ENCODE measurements at regions not wholly inside any gene's neighbourhood (a gene's known extent, or its start where the extent isn't known, plus 50 kb on each side); places are given as distances from the start of the nearest gene placed in this dataset.

DNA sequence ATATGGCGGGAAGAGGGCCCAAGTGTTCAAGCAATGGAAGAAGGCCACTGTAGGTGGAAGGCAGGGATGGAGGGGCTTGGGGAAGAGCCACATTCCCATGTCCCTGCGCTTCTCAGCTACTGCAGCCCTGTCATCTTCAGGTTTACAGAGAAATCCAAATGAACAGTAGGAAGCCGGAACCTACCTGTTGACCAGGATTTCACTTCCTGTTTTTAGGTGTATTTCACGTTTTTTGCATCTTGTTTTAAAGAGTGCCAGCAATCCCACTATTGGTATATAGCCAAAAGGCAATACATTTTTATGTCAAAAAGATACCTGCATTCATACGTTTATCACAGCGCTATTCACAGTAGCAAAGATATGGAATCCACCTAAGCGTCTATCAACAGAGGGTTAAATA is 159.2 kb downstream of the SLC35B3 start:
- no peak for TF ChIP-seq POLR2A (IDR thresholded peaks at IDR 0.05)
- TF ChIP-seq CTCF (IDR thresholded peaks at IDR 0.05) = no peak
- TF ChIP-seq POLR2AphosphoS5 (IDR thresholded peaks at IDR 0.05) = no peak
- no peak for TF ChIP-seq EP300 (IDR thresholded peaks at IDR 0.05)
